RWPE2 (cell line): ENCODE measurements at regions not wholly inside any gene's neighbourhood (a gene's known extent, or its start where the extent isn't known, plus 50 kb on each side); places are given as distances from the start of the nearest gene placed in this dataset.

ENCODE experiments used
- ATAC-seq: fragments of 200-7000 bp; cut with Tn5 transposase; 3 replicates; pipeline ENCODE4 v1.9.1; 2021; ENCODE audit warnings: low read depth
- DNase-seq: peaks from one replicate; pipeline ENCODE4 v3.0.0-alpha.2; 2020; ENCODE audit warnings: low spot score
- H3K27ac ChIP-seq: fragments of 450-650 bp; 2 replicates; pipeline ENCODE4 v1.5.1; 2017; ENCODE audit warnings: mild to moderate bottlenecking; ENCODE audit not compliant: poor library complexity, severe bottlenecking
- H3K27me3 ChIP-seq: fragments of 250-450 bp; sonication (Bioruptor Pico); 2 replicates; pipeline ENCODE4 v1.5.1; 2021; ENCODE audit warnings: mild to moderate bottlenecking, moderate library complexity; ENCODE audit not compliant: insufficient read depth, poor library complexity, severe bottlenecking
- H3K36me3 ChIP-seq: fragments of 250-450 bp; sonication (Bioruptor Pico); 2 replicates; pipeline ENCODE4 v1.5.1; 2020; ENCODE audit warnings: low read depth, mild to moderate bottlenecking, moderate library complexity
- H3K4me1 ChIP-seq: fragments of 250-450 bp; sonication (Bioruptor Pico); 2 replicates; pipeline ENCODE4 v1.5.1; 2021; ENCODE audit warnings: mild to moderate bottlenecking, moderate library complexity; ENCODE audit not compliant: insufficient read depth, poor library complexity, severe bottlenecking
- H3K4me3 ChIP-seq: fragments of 250-450 bp; sonication (Bioruptor Pico); 2 replicates; pipeline ENCODE4 v1.5.1; 2021; ENCODE audit warnings: mild to moderate bottlenecking, moderate library complexity; ENCODE audit not compliant: severe bottlenecking
- H3K9me3 ChIP-seq: fragments of 250-450 bp; sonication (Bioruptor Pico); 2 replicates; pipeline ENCODE4 v1.5.1; 2021; ENCODE audit warnings: mild to moderate bottlenecking, moderate library complexity; ENCODE audit not compliant: severe bottlenecking
- CTCF ChIP-seq: fragments of 450-650 bp; IDR thresholded peaks from one replicate; pipeline ENCODE4 v1.5.1; 2017; ENCODE audit warnings: mild to moderate bottlenecking, moderate library complexity; ENCODE audit not compliant: poor library complexity, severe bottlenecking

- ATAC-seq = peak; percentile 40; the same call in 1 of the 3 replicates
Measured at GRCh38 chr6:49264909-49265308, 198.1 kb downstream of the MMUT start.

DNA sequence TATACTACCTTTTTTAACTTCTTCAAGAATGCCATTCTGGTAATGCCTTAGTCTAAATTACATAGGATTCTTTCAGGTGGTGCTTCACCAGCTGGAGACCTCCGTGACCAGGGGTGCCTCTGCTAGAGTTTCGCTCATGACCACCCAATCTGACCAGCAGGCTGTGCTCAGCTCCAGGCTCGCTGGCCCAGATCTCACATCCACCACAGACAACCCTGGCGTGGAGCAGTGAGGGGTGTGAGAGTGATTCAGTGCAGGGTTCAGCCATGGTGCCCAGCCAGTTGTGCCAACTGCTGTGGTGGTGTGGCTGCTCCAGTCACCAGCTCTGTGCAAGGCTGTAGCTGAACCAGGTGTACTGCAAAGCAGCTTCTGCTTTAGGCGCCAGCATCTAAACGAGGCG is 198.6 kb downstream of the MMUT start:
- Histone ChIP-seq H3K4me3 (no peak overlapping the region), H3K4me1 (peaks cover 4% of the 10 kb centered on the region), H3K27ac (no peak overlapping the region), H3K36me3 (no peaks in the 10 kb centered on the region), H3K9me3 (no peaks in the 10 kb centered on the region), H3K27me3 (no peaks in the 10 kb centered on the region)
- no peak for TF ChIP-seq CTCF
- DNase-seq = no peak
- no peak for ATAC-seq

More at GRCh38 chr6:49264909-49265308, 198.1 kb downstream of the MMUT start:
- peaks cover 4% of the 10 kb centered on the region for H3K4me1 ChIP-seq
- no peak for DNase-seq
- H3K4me3 ChIP-seq = no peak overlapping the region
- H3K27me3 ChIP-seq = no peaks in the 10 kb centered on the region
- no peak for TF ChIP-seq CTCF
- no peak overlapping the region for H3K27ac ChIP-seq
- no peaks in the 10 kb centered on the region for H3K36me3 ChIP-seq
- H3K9me3 ChIP-seq = no peaks in the 10 kb centered on the region

GRCh38 chr6:49257549-49257948 is 205.5 kb downstream of the MMUT start:
- Histone ChIP-seq H3K4me3 (no peak overlapping the region), H3K27me3 (no peaks in the 10 kb centered on the region), H3K36me3 (no peaks in the 10 kb centered on the region), H3K4me1 (no peaks in the 10 kb centered on the region), H3K9me3 (no peaks in the 10 kb centered on the region), H3K27ac (no peak overlapping the region)
- TF ChIP-seq CTCF = no peak
- no peak for ATAC-seq
- no peak for DNase-seq

GRCh38 chr6:49255335-49255734 is 207.7 kb downstream of the MMUT start:
- DNase-seq (no peak), ATAC-seq (no peak)
- no peak for TF ChIP-seq CTCF
- no peaks in the 10 kb centered on the region for H3K27me3 ChIP-seq
- no peaks in the 10 kb centered on the region for H3K36me3 ChIP-seq
- no peak overlapping the region for H3K4me3 ChIP-seq
- H3K4me1 ChIP-seq = no peaks in the 10 kb centered on the region
- no peak overlapping the region for H3K27ac ChIP-seq
- H3K9me3 ChIP-seq = no peaks in the 10 kb centered on the region

- no peak overlapping the region for H3K27ac ChIP-seq
- ATAC-seq (no peak), DNase-seq (no peak)
- no peaks in the 10 kb centered on the region for H3K4me1 ChIP-seq
- no peaks in the 10 kb centered on the region for H3K36me3 ChIP-seq
- H3K4me3 ChIP-seq = no peak overlapping the region
- H3K27me3 ChIP-seq = no peaks in the 10 kb centered on the region
- H3K9me3 ChIP-seq = no peaks in the 10 kb centered on the region
- no peak for TF ChIP-seq CTCF
Measured at GRCh38 chr6:49252901-49253300, 210.2 kb downstream of the MMUT start.
